GM21529 (cell line): ENCODE measurements at regions not wholly inside any gene's neighbourhood (a gene's known extent, or its start where the extent isn't known, plus 50 kb on each side); places are given as distances from the start of the nearest gene placed in this dataset.

Experiments used
- ATAC-seq: cut with Tn5 transposase; IDR thresholded peaks from one replicate; pipeline ENCODE4 v1.9.1; 2021; ENCODE audit not compliant: unreplicated experiment

GRCh38 chr2:121860033-121860757 lies 104.7 kb downstream of the TSN start:
- no peak for ATAC-seq

DNA sequence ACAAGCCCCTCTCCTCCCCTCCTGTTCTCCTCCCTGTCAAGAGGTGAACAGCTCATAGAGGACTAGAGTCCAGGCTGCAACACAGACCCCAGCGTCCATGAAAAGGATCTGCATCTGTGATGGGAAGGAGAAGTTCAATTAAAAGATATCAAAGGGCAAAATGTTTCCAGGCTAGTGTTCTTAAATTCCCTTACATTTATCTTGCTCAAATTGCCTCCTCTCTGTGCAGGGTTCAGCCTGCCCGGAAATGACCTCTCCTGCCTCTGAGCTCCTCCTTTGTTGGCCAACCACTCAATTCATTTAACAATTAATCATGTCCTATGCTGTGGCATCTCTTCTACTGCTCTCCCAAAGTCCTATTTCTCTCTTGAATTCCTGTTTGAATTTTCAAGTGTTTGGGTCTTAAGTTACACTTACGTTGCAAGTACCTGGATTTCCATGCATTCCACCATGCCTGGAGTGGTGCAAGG lies 105.3 kb downstream of the TSN start:
- no peak for ATAC-seq

GRCh38 chr2:121862286-121862685 lies 106.8 kb downstream of the TSN start:
- no peak for ATAC-seq

DNA sequence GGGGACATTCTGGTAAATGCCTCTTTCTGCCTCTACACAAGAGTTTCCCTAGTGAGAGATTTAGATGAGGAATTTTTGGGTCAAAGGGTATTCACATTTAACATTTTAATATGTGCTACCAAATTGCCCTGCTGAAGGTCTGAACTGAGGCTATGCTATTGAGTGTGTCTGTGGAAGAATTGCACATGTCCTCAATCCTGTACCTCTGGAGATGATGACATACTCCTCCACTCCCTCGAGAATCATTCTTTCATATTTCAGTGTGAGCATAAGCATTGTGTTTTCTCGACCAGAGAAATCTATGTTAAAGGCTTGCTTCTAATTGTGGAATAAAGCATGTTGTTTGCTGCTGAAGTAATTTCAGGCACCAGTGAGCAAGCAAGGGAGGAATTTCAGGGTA lies 110.5 kb downstream of the TSN start:
- ATAC-seq = no peak

DNA sequence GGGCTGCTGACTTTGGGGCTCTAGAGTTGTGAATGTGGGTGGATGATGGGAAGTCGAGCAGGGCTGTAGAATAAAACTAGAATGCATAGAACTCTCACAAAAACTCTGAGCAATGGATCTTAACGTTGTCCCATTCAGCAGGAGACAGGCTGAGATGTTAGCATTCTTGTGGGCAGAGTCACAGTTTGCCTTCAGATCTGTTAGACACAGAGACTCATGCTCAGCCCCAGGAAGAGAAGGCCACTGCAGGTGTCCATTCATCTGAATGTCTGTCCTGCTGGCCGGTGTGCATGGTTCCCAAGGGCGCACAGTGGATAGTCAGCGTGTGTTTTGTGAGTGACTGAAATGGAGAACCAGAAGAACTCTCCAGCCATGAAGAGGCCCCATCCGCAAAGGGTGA lies 111.3 kb downstream of the TSN start:
- ATAC-seq = no peak

GRCh38 chr2:121868652-121869051 lies 113.2 kb downstream of the TSN start:
- ATAC-seq = no peak

DNA sequence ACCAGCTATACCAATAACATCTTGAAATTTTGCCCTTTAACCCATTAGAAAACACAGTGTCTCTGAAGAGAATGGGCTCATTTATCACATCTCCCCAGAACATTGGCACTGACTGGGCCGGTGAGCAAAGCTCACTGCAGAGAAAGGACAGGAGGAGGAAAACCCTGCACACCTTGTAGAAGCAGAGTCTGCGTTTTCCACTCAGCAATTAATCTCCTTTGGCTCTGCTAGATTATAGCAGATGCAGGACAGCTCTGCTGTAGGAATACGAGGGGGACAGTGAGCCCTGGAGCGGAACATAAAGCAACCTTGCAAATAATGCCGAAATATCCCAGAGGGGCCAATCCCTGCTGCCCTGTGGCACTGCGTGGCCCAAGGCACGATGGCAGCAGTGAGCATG lies 113.9 kb downstream of the TSN start:
- no peak for ATAC-seq

DNA sequence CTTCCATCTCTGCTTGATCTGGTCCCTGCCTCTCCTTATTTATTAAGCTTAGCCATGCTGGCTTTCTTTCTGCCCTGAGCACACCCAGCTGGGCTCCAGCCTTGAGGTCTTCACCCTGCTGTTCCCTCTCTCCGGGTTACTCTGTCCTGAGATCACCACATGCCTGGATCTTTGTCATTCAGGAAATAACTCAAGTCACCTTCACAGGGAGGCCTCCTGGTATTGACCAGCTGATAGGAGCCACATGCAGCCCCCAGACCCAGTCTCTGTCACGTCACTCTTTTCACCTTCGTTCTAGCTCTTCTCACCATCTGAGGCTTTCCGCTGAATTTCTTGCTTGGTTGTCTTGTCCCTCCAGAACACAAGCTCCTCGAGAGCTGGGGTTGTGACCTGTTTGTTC lies 114.4 kb downstream of the TSN start:
- no peak for ATAC-seq

DNA sequence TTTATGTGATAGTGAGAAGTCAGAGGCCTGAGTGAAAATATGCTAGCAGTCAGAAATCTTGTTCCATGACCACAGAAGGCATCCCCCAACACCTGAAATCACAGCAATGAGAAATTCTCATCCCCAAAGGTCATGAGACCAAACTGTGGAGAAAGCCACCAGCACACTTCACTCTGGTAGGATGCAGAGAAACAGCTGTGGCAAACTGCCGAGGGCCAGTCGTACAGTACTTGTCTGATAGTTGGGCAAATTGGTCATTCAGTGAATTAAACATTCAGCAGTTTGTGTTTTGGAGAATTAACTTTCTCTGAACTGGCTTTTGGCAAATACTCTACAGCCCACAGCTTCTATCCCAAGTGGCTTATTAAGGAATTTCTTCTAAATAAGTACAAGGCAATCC lies 117.2 kb downstream of the TSN start:
- no peak for ATAC-seq

GRCh38 chr2:121873864-121874263 lies 118.4 kb downstream of the TSN start:
- ATAC-seq = no peak

DNA sequence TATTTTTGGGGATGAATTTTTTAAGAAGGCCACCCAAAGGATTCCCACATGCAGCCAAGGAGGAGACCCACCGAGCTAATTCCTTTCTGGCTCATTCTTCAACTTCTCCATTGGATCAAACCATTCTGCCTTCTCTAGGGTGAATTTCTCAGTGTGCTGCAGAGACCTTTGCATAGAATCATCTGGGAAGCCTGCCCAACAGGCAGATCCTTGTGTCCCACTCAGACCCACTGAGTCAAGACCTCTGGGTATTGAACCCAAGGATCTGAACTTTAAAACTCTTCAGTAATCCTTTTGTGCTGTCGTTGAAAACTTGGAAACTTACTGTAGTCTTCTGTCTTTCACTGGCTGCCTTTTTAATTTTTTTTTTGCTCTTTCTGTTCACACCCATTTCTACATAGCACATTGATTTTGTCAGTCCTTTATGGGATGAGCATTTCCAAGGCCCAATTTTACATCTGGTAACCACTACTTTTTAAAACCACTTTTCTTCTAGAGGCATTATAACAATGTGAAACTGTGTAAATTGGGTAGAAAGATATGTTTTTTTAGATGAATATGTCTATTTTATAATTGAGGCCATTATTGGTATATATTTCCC lies 120.2 kb downstream of the TSN start:
- ATAC-seq = no peak

DNA sequence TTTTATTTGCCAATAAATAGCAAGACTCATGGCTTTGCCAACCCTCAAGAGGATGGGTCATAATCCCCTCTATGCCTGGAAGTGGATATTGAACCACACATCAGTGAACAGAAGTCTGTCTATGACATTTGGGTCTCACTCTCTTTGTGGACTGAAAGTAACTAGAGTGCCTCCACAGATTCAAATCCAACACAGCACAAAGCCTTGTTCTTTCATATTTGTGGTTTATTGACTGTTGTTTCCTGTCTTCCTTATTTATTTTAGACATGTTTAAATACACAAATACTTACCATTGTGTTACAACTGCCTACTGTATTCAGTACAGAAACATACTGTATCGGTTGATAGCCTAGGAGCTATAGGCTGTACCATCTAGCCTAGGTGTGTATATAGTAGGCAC lies 121.9 kb downstream of the TSN start:
- ATAC-seq = no peak

- ATAC-seq = no peak
Measured at GRCh38 chr2:121880283-121880682, 124.8 kb downstream of the TSN start.

DNA sequence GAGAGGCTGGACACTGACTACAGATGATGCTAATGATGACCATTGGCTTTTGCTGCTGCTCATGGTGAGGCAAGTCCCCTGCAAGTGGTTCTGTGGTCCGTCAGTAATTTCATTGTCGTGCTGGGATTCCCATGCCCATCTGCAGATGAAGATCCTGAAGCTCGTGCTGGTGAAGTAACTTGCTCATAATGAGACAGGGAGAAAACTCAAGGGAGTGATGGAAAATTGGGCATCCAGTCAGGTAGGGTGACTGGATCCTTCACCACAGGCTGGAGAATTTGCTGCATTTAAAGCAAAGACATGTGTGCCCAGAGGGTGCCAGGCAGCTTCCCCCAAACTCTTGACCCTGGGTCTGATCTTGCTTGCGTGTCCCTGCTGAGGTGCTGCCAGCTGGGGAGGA lies 125.6 kb downstream of the TSN start:
- ATAC-seq = no peak

DNA sequence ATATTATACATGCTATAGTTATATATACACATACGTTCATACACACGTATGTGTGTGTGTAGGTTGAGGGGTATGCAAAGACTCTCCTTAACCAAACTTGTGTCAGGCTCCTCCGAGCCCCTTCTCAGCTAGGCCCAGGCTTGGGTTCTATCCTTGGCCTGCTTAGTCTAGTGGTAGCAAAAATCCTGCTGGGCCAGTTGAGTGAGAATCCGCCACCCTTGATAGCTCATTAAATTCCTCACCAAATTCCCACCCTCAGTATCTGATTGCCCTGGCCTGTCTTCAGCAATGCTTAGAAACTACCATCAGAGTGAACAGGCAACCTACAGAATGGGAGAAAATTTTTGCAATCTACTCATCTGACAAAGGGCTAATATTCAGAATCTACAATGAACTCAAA lies 126.5 kb downstream of the TSN start:
- ATAC-seq = no peak

- ATAC-seq = no peak
Measured at GRCh38 chr2:121884078-121884477, 128.6 kb downstream of the TSN start.

DNA sequence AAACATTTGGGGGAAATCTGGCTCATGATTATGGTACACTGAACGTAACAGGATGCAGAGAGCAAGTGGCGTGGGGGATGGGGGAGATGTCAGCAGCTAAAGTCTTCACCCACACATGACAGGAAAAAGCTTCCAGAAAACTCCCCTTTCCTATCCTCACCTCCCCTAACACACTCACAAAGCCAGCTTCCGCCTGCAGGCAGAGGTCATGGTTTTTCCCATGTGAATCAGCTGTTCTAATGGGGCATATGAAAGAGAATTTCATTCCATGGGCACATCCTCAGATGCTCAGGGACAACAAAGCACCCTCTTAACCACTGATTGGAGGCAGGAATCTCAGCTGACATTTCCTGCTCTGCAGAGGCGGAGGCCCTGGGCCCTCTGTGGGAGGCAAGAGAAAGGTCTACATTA lies 129.1 kb downstream of the TSN start:
- ATAC-seq = no peak

DNA sequence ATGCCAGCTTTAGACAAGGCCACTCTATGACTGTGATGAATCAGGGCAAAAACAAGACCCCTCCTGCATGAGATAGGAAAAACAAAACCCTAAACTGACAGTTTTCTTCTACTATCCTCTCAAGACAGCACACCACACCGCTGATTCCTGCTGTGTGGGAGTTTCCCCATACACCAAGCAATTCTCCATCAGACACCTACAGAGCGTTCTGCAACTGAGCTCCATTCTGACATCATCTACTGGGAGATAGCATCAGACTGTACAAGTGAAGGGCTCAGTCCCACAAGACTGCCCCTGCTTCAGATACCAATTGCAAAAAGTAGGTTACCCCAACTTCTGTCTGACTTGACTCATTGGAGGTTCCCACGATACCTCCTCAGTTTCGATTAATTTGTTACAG lies 130.6 kb downstream of the TSN start:
- no peak for ATAC-seq

GRCh38 chr2:121887513-121888188 lies 132.2 kb downstream of the TSN start:
- peak; percentile 6 for ATAC-seq

GRCh38 chr2:121888189-121888557 lies 132.7 kb downstream of the TSN start:
- ATAC-seq = peak; percentile 89

- no peak for ATAC-seq
Measured at GRCh38 chr2:121890041-121890440, 134.6 kb downstream of the TSN start.
